A673 (cell line): ENCODE measurements at regions not wholly inside any gene's neighbourhood (a gene's known extent, or its start where the extent isn't known, plus 50 kb on each side); places are given as distances from the start of the nearest gene placed in this dataset.

ENCODE experiments used
- BruUV-seq: library from RNA; stranded (reverse); fragments of 400-500 nt; replicated peaks from 2 replicates; lab custom pipeline; 2021; lab: Mats Ljungman, UMichigan
- CTCF ChIA-PET: fragments of 300-600 bp; sonication (Branson Sonifier 250); formaldehyde crosslinking; loops from one replicate; lab custom pipeline; 2022; ENCODE audit warnings: antibody characterized with exemption; lab: Charles Lee
- POLR2A ChIA-PET: fragments of 300-600 bp; sonication (Branson Sonifier 250); formaldehyde crosslinking; loops from one replicate; lab custom pipeline; 2022; ENCODE audit warnings: antibody characterized with exemption; ENCODE audit not compliant: low non-redundant PET; lab: Charles Lee
- DNase-seq: peaks from one replicate; pipeline ENCODE4 v3.0.0-alpha.2; 2015; ENCODE audit warnings: low spot score
- H3K27ac ChIP-seq: fragments of 200-600 bp; sonication (generic); 2 replicates; pipeline ENCODE4 v1.5.1; 2016; ENCODE audit warnings: mixed run types, low read depth, mild to moderate bottlenecking, mixed read lengths, antibody characterized with exemption, low read length; ENCODE audit not compliant: poor library complexity, severe bottlenecking
- H3K27me3 ChIP-seq: fragments of 200-600 bp; sonication (generic); replicated peaks from 2 replicates; pipeline ENCODE4 v1.6.1; 2017; ENCODE audit warnings: mixed run types, low read depth, mild to moderate bottlenecking, mixed read lengths, antibody characterized with exemption, low read length; ENCODE audit not compliant: insufficient read depth, poor library complexity
- H3K36me3 ChIP-seq: fragments of 200-600 bp; sonication (generic); 2 replicates; pipeline ENCODE4 v1.6.1; 2016; ENCODE audit warnings: mixed run types, mild to moderate bottlenecking, mixed read lengths, antibody characterized with exemption, low read length; ENCODE audit not compliant: insufficient read depth, poor library complexity, severe bottlenecking
- H3K4me1 ChIP-seq: fragments of 200-600 bp; sonication (generic); 2 replicates; pipeline ENCODE4 v1.6.1; 2017; ENCODE audit warnings: mixed run types, mild to moderate bottlenecking, mixed read lengths, antibody characterized with exemption, low read length; ENCODE audit not compliant: insufficient read depth, poor library complexity, severe bottlenecking
- H3K4me3 ChIP-seq: fragments of 200-600 bp; sonication (generic); 2 replicates; pipeline ENCODE4 v1.5.1; 2016; ENCODE audit warnings: low read depth, mixed run types, mild to moderate bottlenecking, mixed read lengths, low read length; ENCODE audit not compliant: poor library complexity, severe bottlenecking
- H3K9me3 ChIP-seq: fragments of 200-600 bp; sonication (generic); 2 replicates; pipeline ENCODE4 v1.6.1; 2016; ENCODE audit warnings: mixed run types, low read depth, mild to moderate bottlenecking, mixed read lengths, antibody characterized with exemption, low read length; ENCODE audit not compliant: poor library complexity, severe bottlenecking
- CTCF ChIP-seq: fragments of 300-800, 200-600 bp; sonication (generic); conservative IDR thresholded peaks from 2 replicates; pipeline ENCODE4 v1.5.1; 2017; ENCODE audit warnings: low read depth, mild to moderate bottlenecking, antibody characterized with exemption, low read length, moderate library complexity, mixed read lengths
- EZH2 ChIP-seq: fragments of 200-600 bp; sonication (generic); IDR thresholded peaks from 2 replicates; pipeline ENCODE4 v1.6.1; 2017; ENCODE audit warnings: borderline replicate concordance, low read depth, mild to moderate bottlenecking, mixed read lengths, antibody characterized with exemption, low read length; ENCODE audit not compliant: poor library complexity, severe bottlenecking
- intact Hi-C: fragments of 100-400 bp; cut with micrococcal nuclease; formaldehyde crosslinking; loops from one replicate; pipeline ENCODE4 v1.10.0; 2022; ENCODE audit not compliant: unreplicated experiment

- Histone ChIP-seq H3K4me3 (no peak overlapping the region), H3K36me3 (no peaks in the 10 kb centered on the region), H3K4me1 (no peaks in the 10 kb centered on the region), H3K9me3 (no peaks in the 10 kb centered on the region), H3K27me3 (peaks cover 11% of the 10 kb centered on the region), H3K27ac (no peak overlapping the region)
- intact Hi-C loops, result no loop called here
- DNase-seq, result no peak
- POLR2A ChIA-PET, result no interaction called here
- CTCF ChIA-PET, result no interaction called here
- TF ChIP-seq EZH2, result no peak
- no peak for TF ChIP-seq CTCF
- no TSS peak for BruUV-seq
Observed at GRCh38 chr14:88078525-88078924, 73.6 kb downstream of the GPR65 start.

- H3K27ac ChIP-seq, result no peak overlapping the region
- no peaks in the 10 kb centered on the region for H3K9me3 ChIP-seq
- peaks cover 11% of the 10 kb centered on the region for H3K27me3 ChIP-seq
- H3K4me3 ChIP-seq, result no peak overlapping the region
- TF ChIP-seq CTCF, result no peak
- no peak for TF ChIP-seq EZH2
- POLR2A ChIA-PET, result no interaction called here
- no peaks in the 10 kb centered on the region for H3K36me3 ChIP-seq
- BruUV-seq, result no TSS peak
- no peaks in the 10 kb centered on the region for H3K4me1 ChIP-seq
- CTCF ChIA-PET, result no interaction called here
- no peak for DNase-seq
- intact Hi-C loops, result no loop called here
Observed at GRCh38 chr14:88079624-88080023, 74.7 kb downstream of the GPR65 start.

DNA sequence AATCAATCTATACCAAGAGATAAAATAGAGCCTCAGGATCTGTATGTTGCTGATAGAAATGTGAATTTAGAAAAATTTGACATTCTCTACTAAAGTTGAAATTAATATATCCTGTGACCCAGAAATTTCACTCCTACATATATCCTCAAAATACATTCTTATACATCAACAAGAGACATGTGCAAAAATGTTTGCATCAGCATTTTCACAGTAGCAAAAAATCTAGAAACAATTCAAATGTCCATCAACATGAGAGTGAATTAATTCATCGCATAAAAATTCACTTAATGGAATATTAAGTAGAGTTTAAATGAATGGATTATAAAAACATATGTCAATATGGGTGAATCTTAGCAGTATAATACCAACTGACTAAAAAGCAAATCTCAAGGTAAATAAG, 80.8 kb downstream of the GPR65 start:
- no peaks in the 10 kb centered on the region for H3K36me3 ChIP-seq
- no peaks in the 10 kb centered on the region for H3K4me1 ChIP-seq
- DNase-seq, result no peak
- ChIA-PET POLR2A (no interaction called here), CTCF (no interaction called here)
- H3K4me3 ChIP-seq, result no peak overlapping the region
- H3K9me3 ChIP-seq, result no peaks in the 10 kb centered on the region
- no TSS peak for BruUV-seq
- TF ChIP-seq EZH2 (no peak), CTCF (no peak)
- H3K27me3 ChIP-seq, result peaks cover 9% of the 10 kb centered on the region
- no peak overlapping the region for H3K27ac ChIP-seq
- intact Hi-C loops, result no loop called here
